DMS53 treated with DMSO at 0.1 percent for 48 hours (cell line): ENCODE measurements at regions not wholly inside any gene's neighbourhood (a gene's known extent, or its start where the extent isn't known, plus 50 kb on each side); places are given as distances from the start of the nearest gene placed in this dataset.
A peak's percentile ranks its signal among the peaks of the same experiment; 100 is the strongest.

Source experiments
- DNase-seq: peaks from one replicate; lab custom pipeline; 2025; ENCODE audit not compliant: unreplicated experiment; lab: John Stamatoyannopoulos, UW

GRCh38 chr3:83890039-83890762 lies 1068.6 kb upstream of the CADM2 start:
- DNase-seq, result no peak

GRCh38 chr3:83890763-83891135 lies 1068.0 kb upstream of the CADM2 start:
- no peak for DNase-seq

GRCh38 chr3:83894223-83894622 lies 1064.6 kb upstream of the CADM2 start:
- no peak for DNase-seq

GRCh38 chr3:83895892-83896291 lies 1062.9 kb upstream of the CADM2 start:
- DNase-seq, result no peak

GRCh38 chr3:83902787-83903533 lies 1055.8 kb upstream of the CADM2 start:
- no peak for DNase-seq

GRCh38 chr3:83913381-83913780 lies 1045.4 kb upstream of the CADM2 start:
- no peak for DNase-seq

GRCh38 chr3:83926291-83926690 lies 1032.5 kb upstream of the CADM2 start:
- no peak for DNase-seq

GRCh38 chr3:83928391-83928790 lies 1030.4 kb upstream of the CADM2 start:
- DNase-seq, result peak; percentile 62

- no peak for DNase-seq
Measured at GRCh38 chr3:83928903-83929302, 1029.9 kb upstream of the CADM2 start.

GRCh38 chr3:83934192-83935021 lies 1024.4 kb upstream of the CADM2 start:
- DNase-seq, result no peak

GRCh38 chr3:83938491-83938890 lies 1020.3 kb upstream of the CADM2 start:
- no peak for DNase-seq

- no peak for DNase-seq
Measured at GRCh38 chr3:83941990-83942745, 1016.6 kb upstream of the CADM2 start.

- no peak for DNase-seq
Measured at GRCh38 chr3:83946049-83946448, 1012.7 kb upstream of the CADM2 start.

GRCh38 chr3:83946554-83946953 lies 1012.2 kb upstream of the CADM2 start:
- no peak for DNase-seq

- no peak for DNase-seq
Measured at GRCh38 chr3:83948771-83949170, 1010.0 kb upstream of the CADM2 start.

- DNase-seq, result no peak
Measured at GRCh38 chr3:83953417-83954089, 1005.2 kb upstream of the CADM2 start.

- DNase-seq, result no peak
Measured at GRCh38 chr3:83956431-83956830, 1002.4 kb upstream of the CADM2 start.

- no peak for DNase-seq
Measured at GRCh38 chr3:83968356-83968755, 990.4 kb upstream of the CADM2 start.

GRCh38 chr3:83971666-83972065 lies 987.1 kb upstream of the CADM2 start:
- no peak for DNase-seq

GRCh38 chr3:84008623-84009022 lies 950.2 kb upstream of the CADM2 start:
- DNase-seq, result no peak
